Naive B cell (primary cell): ENCODE measurements at regions not wholly inside any gene's neighbourhood (a gene's known extent, or its start where the extent isn't known, plus 50 kb on each side); places are given as distances from the start of the nearest gene placed in this dataset.
"Not testable (repeated sequence)": the region's sequence is repeated elsewhere in the genome, so short reads cannot be mapped to it uniquely, and the experiment has no call there.

ENCODE experiments used
- ATAC-seq, 2 donors: fragments of 150-1000 bp; cut with Tn5 transposase; 2 replicates each; pipeline ENCODE4 v1.10.0; 2021; ENCODE audit warnings: low read depth in 2 of 2, mild to moderate bottlenecking in 2 of 2, moderate library complexity in 2 of 2
- DNase-seq: peaks from one replicate; pipeline ENCODE4 v3.0.0; 2022
- H3K27ac Mint-ChIP-seq, 6 donors: one replicate each; pipeline ENCODE4 v1.8.0; 2020 to 2022; ENCODE audit warnings: mild to moderate bottlenecking in 6 of 6, mixed read lengths in 6 of 6, moderate library complexity in 5 of 6, inconsistent platforms in 2 of 6
- H3K27me3 Mint-ChIP-seq, 3 donors: one replicate each; pipeline ENCODE4 v1.8.0; 2021 to 2022; ENCODE audit warnings: mixed read lengths in 3 of 3, mild to moderate bottlenecking in 1 of 3
- H3K36me3 Mint-ChIP-seq, 2 donors: one replicate each; pipeline ENCODE4 v1.8.0; 2020 to 2022; ENCODE audit warnings: mixed read lengths in 2 of 2, inconsistent platforms in 1 of 2, mild to moderate bottlenecking in 1 of 2
- H3K4me1 Mint-ChIP-seq, 3 donors: one replicate each; pipeline ENCODE4 v1.8.0; 2020 to 2022; ENCODE audit warnings: mixed read lengths in 3 of 3, inconsistent platforms in 1 of 3, mild to moderate bottlenecking in 1 of 3, moderate library complexity in 1 of 3
- H3K4me3 Mint-ChIP-seq, 8 donors: one replicate each; pipeline ENCODE4 v1.8.0; 2020 to 2022; ENCODE audit warnings: mild to moderate bottlenecking in 8 of 8, mixed read lengths in 8 of 8, moderate library complexity in 8 of 8, inconsistent platforms in 2 of 8
- H3K9me3 Mint-ChIP-seq, 7 donors: one replicate each; pipeline ENCODE4 v1.8.0; 2020 to 2022; ENCODE audit warnings: mixed read lengths in 7 of 7, mild to moderate bottlenecking in 5 of 7, inconsistent platforms in 2 of 7, moderate library complexity in 1 of 7

GRCh38 chr7:69070476-69070875 is 527.8 kb upstream of the AUTS2 start:
- no peaks in the 10 kb centered on the region for H3K4me1 Mint-ChIP-seq

DNA sequence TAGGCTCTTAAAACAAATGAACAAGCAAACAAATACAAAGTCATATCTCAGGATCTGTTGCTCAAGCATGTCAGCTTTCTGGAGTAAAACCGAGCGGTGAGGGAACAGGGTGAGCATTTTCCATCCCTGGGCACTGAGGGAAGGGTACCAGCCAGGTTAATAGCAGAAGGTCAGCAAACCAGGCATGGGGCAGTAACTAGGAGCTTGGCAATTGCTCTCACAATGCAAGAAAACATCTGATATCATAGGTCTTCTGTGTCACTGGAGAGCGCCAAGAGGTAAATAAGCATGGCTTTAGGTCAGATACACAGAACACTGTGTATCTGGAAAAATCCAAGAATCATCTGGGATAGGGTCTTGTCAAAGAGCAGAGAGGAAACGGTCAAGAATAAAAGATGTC is 521.7 kb upstream of the AUTS2 start:
- Mint-ChIP-seq H3K9me3 (peaks cover 1 to 18% (median 13%) of the 10 kb centered on the region in 7 donors), H3K27ac (no peak overlapping the region)
- ATAC-seq, result no peak

More at GRCh38 chr7:69070476-69070875, 527.8 kb upstream of the AUTS2 start:
- Mint-ChIP-seq H3K27ac (no peak overlapping the region), H3K9me3 (peaks cover 2 to 37% (median 10%) of the 10 kb centered on the region in 7 donors), H3K36me3 (no peaks in the 10 kb centered on the region), H3K27me3 (peaks cover 5 to 23% (median 22%) of the 10 kb centered on the region in 3 donors), H3K4me3 (no peak overlapping the region)
- DNase-seq (no peak), ATAC-seq (no peak)

DNA sequence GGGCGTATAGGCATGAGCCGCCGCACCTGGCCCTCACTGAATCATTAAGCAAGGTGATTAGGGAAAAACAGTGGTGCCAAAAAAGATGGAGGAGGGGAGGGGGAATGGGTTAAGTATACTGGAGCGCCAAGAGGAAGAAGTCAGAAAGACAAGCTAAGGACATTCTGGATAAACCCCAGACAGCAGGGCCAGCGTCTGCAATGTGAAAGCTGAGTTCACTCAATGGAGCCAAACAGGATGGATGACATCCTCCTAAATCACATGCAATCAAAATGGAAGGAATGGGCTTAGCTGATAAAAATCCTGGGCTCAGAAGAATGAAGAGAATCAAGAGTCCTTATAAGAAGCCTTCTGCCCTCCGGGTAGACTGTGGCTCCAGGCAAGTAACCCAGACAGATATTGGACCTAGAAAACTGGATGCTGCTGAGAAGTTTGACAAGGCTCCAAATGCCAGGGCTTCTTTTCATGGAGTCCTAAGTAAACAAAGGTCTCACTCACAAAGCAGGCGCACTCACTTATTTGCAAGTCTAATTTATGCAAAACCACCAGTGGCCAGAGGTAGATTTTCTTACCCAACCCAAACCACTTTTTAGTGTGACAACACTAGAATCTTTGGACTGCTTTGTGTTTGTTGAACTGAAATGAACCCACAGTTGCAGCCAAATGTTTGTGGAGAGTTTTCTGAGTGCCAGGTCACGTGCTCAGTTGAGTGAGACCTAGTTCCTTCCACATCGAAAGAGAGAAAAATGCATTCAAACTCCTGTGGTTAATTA is 519.1 kb upstream of the AUTS2 start:
- Mint-ChIP-seq H3K27me3 (peaks cover 0 to 8% (median 4%) of the 10 kb centered on the region in 3 donors), H3K36me3 (peaks cover 0 to 4% of the 10 kb centered on the region in 2 donors), H3K27ac (no peak overlapping the region), H3K4me1 (no peaks in the 10 kb centered on the region), H3K4me3 (no peak overlapping the region), H3K9me3 (peaks cover 5 to 18% (median 11%) of the 10 kb centered on the region in 7 donors)
- no peak for DNase-seq
- ATAC-seq, result no peak

More for the DNA sequence above, 521.7 kb upstream of the AUTS2 start:
- Mint-ChIP-seq H3K27me3 (no peaks in the 10 kb centered on the region), H3K4me3 (no peak overlapping the region), H3K4me1 (no peaks in the 10 kb centered on the region), H3K36me3 (peaks cover 0 to 4% of the 10 kb centered on the region in 2 donors)
- DNase-seq, result no peak

DNA sequence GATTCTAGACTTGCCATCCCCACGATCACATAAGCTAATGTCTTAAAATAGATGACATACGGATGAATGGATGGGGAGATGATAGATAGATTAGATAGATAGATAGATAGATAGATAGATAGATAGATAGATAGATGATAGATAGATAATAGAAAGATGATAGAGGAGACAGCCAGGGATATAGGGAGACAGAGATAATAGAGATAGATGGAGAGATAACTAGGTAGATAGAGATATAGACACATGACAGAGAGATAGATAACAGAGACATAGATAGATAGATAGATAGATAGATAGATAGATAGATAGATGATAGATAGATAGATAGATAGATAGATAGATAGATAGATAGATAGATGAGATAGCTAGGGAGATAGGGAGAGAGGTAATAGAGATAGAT is 511.0 kb upstream of the AUTS2 start:
- not testable (repeated sequence) for H3K4me1 Mint-ChIP-seq, DNase-seq, H3K4me3 Mint-ChIP-seq, H3K27me3 Mint-ChIP-seq, H3K9me3 Mint-ChIP-seq, H3K36me3 Mint-ChIP-seq, ATAC-seq
- peak overlapping the region in 1 of 6 donors; percentile 10 for H3K27ac Mint-ChIP-seq

DNA sequence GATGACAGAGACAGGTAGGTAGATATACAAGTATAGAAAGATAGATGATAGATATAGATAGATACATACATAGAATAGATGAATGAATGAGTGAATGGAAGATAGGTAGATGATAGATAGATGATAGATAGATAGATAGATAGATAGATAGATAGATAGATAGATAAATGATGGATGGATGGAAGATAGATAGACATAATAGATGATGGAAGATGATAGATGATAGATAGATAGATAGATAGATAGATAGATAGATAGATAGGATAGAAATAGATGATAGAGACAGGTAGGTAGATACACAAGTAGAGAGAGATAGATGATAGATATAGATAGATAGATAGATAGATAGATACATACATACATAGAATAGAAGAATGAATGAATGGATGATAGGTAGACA is 510.1 kb upstream of the AUTS2 start:
- H3K27ac Mint-ChIP-seq, result no peak overlapping the region
- ATAC-seq, result no peak
- no peaks in the 10 kb centered on the region for H3K4me1 Mint-ChIP-seq

GRCh38 chr7:69090936-69091335 is 507.3 kb upstream of the AUTS2 start:
- no peak for DNase-seq

More for the DNA sequence above, 510.1 kb upstream of the AUTS2 start:
- Mint-ChIP-seq H3K4me3 (no peak overlapping the region), H3K9me3 (peaks cover 0 to 7% (median 2%) of the 10 kb centered on the region in 7 donors), H3K36me3 (no peaks in the 10 kb centered on the region), H3K27me3 (peaks cover 0 to 6% (median 0%) of the 10 kb centered on the region in 3 donors)
- DNase-seq, result no peak

GRCh38 chr7:69091521-69091920 is 506.8 kb upstream of the AUTS2 start:
- Mint-ChIP-seq H3K36me3 (no peaks in the 10 kb centered on the region), H3K27ac (peak overlapping the region in 1 of 6 donors; percentile 9), H3K4me1 (peaks cover 0 to under 1% (median 0%) of the 10 kb centered on the region in 3 donors), H3K4me3 (no peak overlapping the region), H3K27me3 (peaks cover 0 to 6% (median 5%) of the 10 kb centered on the region in 3 donors), H3K9me3 (peaks cover 4 to 23% (median 10%) of the 10 kb centered on the region in 7 donors)
- DNase-seq, result no peak
- no peak for ATAC-seq

More at GRCh38 chr7:69090936-69091335, 507.3 kb upstream of the AUTS2 start:
- Mint-ChIP-seq H3K27me3 (peaks cover 0 to 6% (median 5%) of the 10 kb centered on the region in 3 donors), H3K4me3 (no peak overlapping the region), H3K9me3 (peaks cover 4 to 23% (median 10%) of the 10 kb centered on the region in 7 donors), H3K36me3 (no peaks in the 10 kb centered on the region), H3K27ac (peak overlapping the region in 1 of 6 donors; percentile 20), H3K4me1 (no peaks in the 10 kb centered on the region)
- ATAC-seq, result no peak

DNA sequence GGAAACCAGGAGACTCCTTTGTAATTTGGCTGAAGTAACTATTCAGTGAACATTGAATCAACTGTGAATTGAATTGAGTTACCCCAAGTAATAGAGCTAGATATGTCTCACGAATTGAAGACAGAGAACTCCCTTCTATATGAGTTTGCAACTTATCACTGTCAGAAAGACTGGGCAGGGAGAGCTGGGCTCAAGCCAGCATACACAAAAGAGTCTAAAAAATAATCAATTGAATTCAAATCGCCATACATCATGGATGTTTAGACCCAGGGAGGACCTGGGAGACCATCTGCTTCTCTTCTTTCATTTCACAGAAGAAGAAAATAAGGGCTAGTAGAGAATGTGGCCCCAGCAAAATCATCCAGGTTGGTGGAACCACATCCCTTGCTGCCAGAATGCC is 503.1 kb upstream of the AUTS2 start:
- Mint-ChIP-seq H3K36me3 (no peaks in the 10 kb centered on the region), H3K9me3 (peaks cover 0 to 19% (median 10%) of the 10 kb centered on the region in 7 donors), H3K4me1 (peaks cover 0 to 5% (median 0%) of the 10 kb centered on the region in 3 donors), H3K27me3 (peaks cover 0 to 5% (median 4%) of the 10 kb centered on the region in 3 donors), H3K27ac (no peak overlapping the region), H3K4me3 (no peak overlapping the region)
- no peak for DNase-seq
- no peak for ATAC-seq

GRCh38 chr7:69095649-69096048 is 502.6 kb upstream of the AUTS2 start:
- H3K27ac Mint-ChIP-seq, result no peak overlapping the region
- peaks cover 0 to 19% (median 10%) of the 10 kb centered on the region in 7 donors for H3K9me3 Mint-ChIP-seq
- DNase-seq (no peak), ATAC-seq (no peak)
- peaks cover 0 to 5% (median 0%) of the 10 kb centered on the region in 3 donors for H3K4me1 Mint-ChIP-seq
- no peaks in the 10 kb centered on the region for H3K36me3 Mint-ChIP-seq
- no peak overlapping the region for H3K4me3 Mint-ChIP-seq
- peaks cover 0 to 5% (median 4%) of the 10 kb centered on the region in 3 donors for H3K27me3 Mint-ChIP-seq

- no peak for DNase-seq
- no peaks in the 10 kb centered on the region for H3K36me3 Mint-ChIP-seq
- ATAC-seq, result no peak
- H3K4me3 Mint-ChIP-seq, result no peak overlapping the region
- H3K4me1 Mint-ChIP-seq, result no peaks in the 10 kb centered on the region
- no peaks in the 10 kb centered on the region for H3K27me3 Mint-ChIP-seq
- H3K9me3 Mint-ChIP-seq, result peaks cover 0 to 7% (median 3%) of the 10 kb centered on the region in 7 donors
- no peak overlapping the region for H3K27ac Mint-ChIP-seq
Observed at GRCh38 chr7:69104023-69104422, 494.3 kb upstream of the AUTS2 start.

DNA sequence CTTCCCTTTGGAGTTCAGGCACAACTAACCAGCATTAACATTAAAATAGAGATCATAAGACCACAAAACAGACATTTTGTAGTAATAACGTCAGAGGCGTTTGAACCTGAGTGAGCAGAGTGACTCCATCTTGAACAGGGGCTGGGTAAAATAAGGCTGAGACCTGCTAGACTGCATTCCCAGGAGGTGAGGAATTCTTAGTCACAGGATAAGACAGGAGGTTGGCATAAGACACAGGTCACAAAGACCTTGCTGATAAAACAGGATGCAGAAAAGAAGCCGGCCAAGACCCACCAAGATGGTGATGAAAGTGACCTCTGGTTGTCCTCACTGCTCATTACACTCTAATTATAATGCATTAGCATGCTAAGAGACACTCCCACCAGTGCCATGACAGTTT is 493.2 kb upstream of the AUTS2 start:
- no peaks in the 10 kb centered on the region for H3K36me3 Mint-ChIP-seq
- no peak overlapping the region for H3K27ac Mint-ChIP-seq
- ATAC-seq (no peak), DNase-seq (no peak)
- H3K9me3 Mint-ChIP-seq, result peaks cover 0 to 7% (median 3%) of the 10 kb centered on the region in 7 donors
- H3K4me3 Mint-ChIP-seq, result no peak overlapping the region
- no peaks in the 10 kb centered on the region for H3K27me3 Mint-ChIP-seq
- H3K4me1 Mint-ChIP-seq, result no peaks in the 10 kb centered on the region

DNA sequence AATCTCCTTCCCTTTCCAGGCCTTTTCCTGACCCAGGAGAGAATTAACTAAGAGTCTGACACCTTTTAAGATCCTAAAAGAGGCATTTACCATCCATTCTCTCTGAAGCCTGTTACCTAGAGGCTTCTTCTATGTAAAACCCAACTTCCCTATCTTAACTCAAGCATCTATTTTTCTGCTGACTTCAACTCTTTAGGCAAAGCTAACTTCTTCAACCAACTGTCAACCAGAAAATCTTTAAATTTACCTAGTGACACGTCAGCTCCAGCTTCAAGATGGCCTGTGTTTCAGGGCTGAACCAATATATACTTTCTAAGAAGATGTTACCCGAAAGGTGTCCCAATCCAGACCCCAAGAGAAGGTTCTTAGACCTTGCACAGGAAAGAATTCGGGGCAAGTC is 492.3 kb upstream of the AUTS2 start:
- Mint-ChIP-seq H3K27me3 (peaks cover 0 to 5% (median 0%) of the 10 kb centered on the region in 3 donors), H3K4me1 (no peaks in the 10 kb centered on the region)
- no peak for DNase-seq

GRCh38 chr7:69106449-69106848 is 491.8 kb upstream of the AUTS2 start:
- not testable (repeated sequence) for DNase-seq, ATAC-seq, H3K4me1 Mint-ChIP-seq, H3K27ac Mint-ChIP-seq, H3K9me3 Mint-ChIP-seq, H3K27me3 Mint-ChIP-seq, H3K36me3 Mint-ChIP-seq, H3K4me3 Mint-ChIP-seq

More for the DNA sequence above, 492.3 kb upstream of the AUTS2 start:
- Mint-ChIP-seq H3K27ac (no peak overlapping the region), H3K9me3 (peaks cover 0 to 7% (median 3%) of the 10 kb centered on the region in 7 donors), H3K36me3 (no peaks in the 10 kb centered on the region), H3K4me3 (no peak overlapping the region)
- ATAC-seq, result no peak

GRCh38 chr7:69106946-69107345 is 491.3 kb upstream of the AUTS2 start:
- H3K36me3 Mint-ChIP-seq, H3K27me3 Mint-ChIP-seq, H3K27ac Mint-ChIP-seq, H3K4me1 Mint-ChIP-seq, DNase-seq, ATAC-seq, H3K9me3 Mint-ChIP-seq: not testable (repeated sequence)
- peak overlapping the region in 1 of 8 donors; percentile 59 for H3K4me3 Mint-ChIP-seq
